Psoas muscle (tissue), 7 donors: ENCODE measurements at regions not wholly inside any gene's neighbourhood (a gene's known extent, or its start where the extent isn't known, plus 50 kb on each side); places are given as distances from the start of the nearest gene placed in this dataset.

Experiments
- ATAC-seq, 4 donors: fragments of 200-7000 bp; cut with Tn5 transposase; one replicate each; pipeline ENCODE4 v1.9.1; 2020; ENCODE audit warnings: moderate library complexity in 3 of 4, mild to moderate bottlenecking in 2 of 4
- DNase-seq, 2 donors: peaks; one replicate each; pipeline ENCODE4 v3.0.0-alpha.2; 2020
- H3K27ac ChIP-seq: fragments of 200-600 bp; one replicate; pipeline ENCODE4 v1.8.0; 2022
- H3K27me3 ChIP-seq, 3 donors: fragments of 200-600 bp in 1 of 3; one replicate each; pipeline versions ENCODE4 v1.6.1 to v1.8.0; 2013 to 2022; ENCODE audit warnings: low read length in 2 of 3, mild to moderate bottlenecking in 2 of 3, moderate library complexity in 1 of 3; ENCODE audit not compliant: insufficient read depth in 3 of 3
- H3K36me3 ChIP-seq, 2 donors: fragments of 200-600 bp in 1 of 2; one replicate each; pipeline versions ENCODE4 v1.6.1 to v1.8.0; 2013 to 2022; ENCODE audit warnings: low read depth in 1 of 2, mild to moderate bottlenecking in 1 of 2, moderate library complexity in 1 of 2; ENCODE audit not compliant: insufficient read depth in 1 of 2
- H3K4me1 ChIP-seq: fragments of 200-600 bp; one replicate; pipeline ENCODE4 v1.8.0; 2022
- H3K4me3 ChIP-seq: fragments of 200-600 bp; one replicate; pipeline ENCODE4 v1.8.0; 2022; ENCODE audit warnings: mild to moderate bottlenecking
- H3K9me3 ChIP-seq: fragments of 200-600 bp; one replicate; pipeline ENCODE4 v1.8.0; 2022
- CTCF ChIP-seq: fragments of 200-600 bp; IDR thresholded peaks from one replicate; pipeline ENCODE4 v1.8.0; 2022; ENCODE audit warnings: antibody characterized with exemption
- WGBS, 3 donors: extraction: QIAGEN DNeasy Blood & Tissue Kit; methylation state at CpG; one replicate each; pipeline versions ENCODE4 v1.1.6 to v1.1.7; 2013; 5-methylcytosine and 5-hydroxymethylcytosine counted together
- intact Hi-C, 2 donors: fragments of 100-400 bp; cut with DNase I; formaldehyde crosslinking; loops; one replicate each; pipeline versions ENCODE4 v1.11.0 to v1.14.2; 2022
- donor health status: healthy with polysubstance abuse.
- donor health status: DM: no; HTN: no; CAD: no; lungs with moderate emphysema.
- donor health status: Bipolar disorder and iron deficiency.
- donor health status: healthy.
- donor health status: DM: yes; HTN: yes; CAD: no.
- donor health status: DM: no; HTN: no; CAD: no.
- donor health status: DM: yes; HTN: yes; CAD: no.

GRCh38 chr11:128302425-128303186, 284.8 kb downstream of the ETS1 start:
- Histone ChIP-seq H3K9me3 (no peaks in the 10 kb centered on the region), H3K4me1 (no peaks in the 10 kb centered on the region), H3K27ac (no peak overlapping the region), H3K27me3 (no peaks in the 10 kb centered on the region), H3K4me3 (no peak overlapping the region), H3K36me3 (no peaks in the 10 kb centered on the region)
- WGBS, 3 donors, result 69 to 78% (median 73%) methylated on average over 7 of the region's 7 CpGs
- ATAC-seq (no peak), DNase-seq (no peak)
- no peak for TF ChIP-seq CTCF
- intact Hi-C loops, result no loop called here

DNA sequence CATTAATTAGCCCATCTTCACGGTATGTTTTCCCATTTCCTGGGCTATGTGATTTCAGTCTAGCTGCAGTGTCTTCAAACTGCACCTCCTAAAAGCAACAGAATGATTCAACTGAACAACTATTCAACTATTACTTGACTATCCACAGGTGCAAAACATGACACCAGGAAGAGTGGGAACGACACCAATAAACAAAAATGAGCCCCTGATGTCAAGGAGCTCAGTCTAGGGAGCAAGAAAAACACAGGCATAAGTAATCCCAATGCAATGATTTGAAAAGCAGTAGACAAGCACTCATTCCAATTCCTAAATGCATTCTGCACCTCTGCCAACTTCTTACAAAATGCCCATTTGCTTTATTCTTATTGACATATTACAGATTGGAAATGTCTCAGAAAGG, 285.6 kb downstream of the ETS1 start:
- no peak for DNase-seq
- Histone ChIP-seq H3K4me1 (no peaks in the 10 kb centered on the region), H3K9me3 (no peaks in the 10 kb centered on the region), H3K4me3 (no peak overlapping the region), H3K36me3 (no peaks in the 10 kb centered on the region), H3K27ac (no peak overlapping the region), H3K27me3 (no peaks in the 10 kb centered on the region)
- no peak for TF ChIP-seq CTCF
- no peak for ATAC-seq
- 57 to 63% (median 60%) methylated on average over 2 of the region's 2 CpGs for WGBS, 3 donors
- intact Hi-C loops, result no loop called here

GRCh38 chr11:128300785-128301184, 286.6 kb downstream of the ETS1 start:
- ATAC-seq (no peak), DNase-seq (no peak)
- Histone ChIP-seq H3K4me1 (no peaks in the 10 kb centered on the region), H3K9me3 (no peaks in the 10 kb centered on the region), H3K36me3 (no peaks in the 10 kb centered on the region), H3K27ac (no peak overlapping the region), H3K4me3 (no peak overlapping the region), H3K27me3 (no peaks in the 10 kb centered on the region)
- intact Hi-C loops, result no loop called here
- no peak for TF ChIP-seq CTCF
- WGBS, 3 donors, result 89 to 93% (median 93%) methylated on average over 2 of the region's 2 CpGs

GRCh38 chr11:128299132-128299726, 288.1 kb downstream of the ETS1 start:
- Histone ChIP-seq H3K4me1 (no peaks in the 10 kb centered on the region), H3K27ac (peak overlapping the region; percentile 43), H3K9me3 (no peaks in the 10 kb centered on the region), H3K36me3 (no peaks in the 10 kb centered on the region), H3K27me3 (no peaks in the 10 kb centered on the region), H3K4me3 (no peak overlapping the region)
- no peak for TF ChIP-seq CTCF
- intact Hi-C loops, result loop anchor here (5.0 to 10.0 kb wide), 4 partner anchors 156 to 526 kb away; no protein-coding TSS in a partner anchor
- ATAC-seq (peak in 2 of 4 donors; percentile 36 to 65), DNase-seq (no peak)
- 51 to 60% (median 60%) methylated on average over 6 of the region's 6 CpGs for WGBS, 3 donors
